Endothelial cell (in vitro differentiated cells): ENCODE measurements at regions not wholly inside any gene's neighbourhood (a gene's known extent, or its start where the extent isn't known, plus 50 kb on each side); places are given as distances from the start of the nearest gene placed in this dataset.
"Not testable (repeated sequence)": the region's sequence is repeated elsewhere in the genome, so short reads cannot be mapped to it uniquely, and the experiment has no call there.

Experiments
- DNase-seq: peaks from one replicate; pipeline ENCODE4 v3.0.0; 2021; ENCODE audit warnings: low spot score
- H3K27ac Mint-ChIP-seq: one replicate; pipeline ENCODE4 v1.8.0; 2021; ENCODE audit warnings: mixed read lengths, inconsistent platforms; ENCODE audit not compliant: unreplicated experiment
- H3K27me3 Mint-ChIP-seq: one replicate; pipeline ENCODE4 v1.8.0; 2021; ENCODE audit warnings: mild to moderate bottlenecking, moderate library complexity, mixed read lengths, inconsistent platforms; ENCODE audit not compliant: unreplicated experiment
- H3K36me3 Mint-ChIP-seq: one replicate; pipeline ENCODE4 v1.8.0; 2021; ENCODE audit warnings: mild to moderate bottlenecking, low read depth, mixed read lengths, inconsistent platforms; ENCODE audit not compliant: unreplicated experiment
- H3K4me1 Mint-ChIP-seq: one replicate; pipeline ENCODE4 v1.8.0; 2021; ENCODE audit warnings: mild to moderate bottlenecking, mixed read lengths, inconsistent platforms; ENCODE audit not compliant: unreplicated experiment
- H3K4me3 Mint-ChIP-seq: one replicate; pipeline ENCODE4 v1.8.0; 2021; ENCODE audit warnings: mild to moderate bottlenecking, mixed read lengths, inconsistent platforms; ENCODE audit not compliant: unreplicated experiment
- H3K9me3 Mint-ChIP-seq: one replicate; pipeline ENCODE4 v1.8.0; 2021; ENCODE audit warnings: mixed read lengths, inconsistent platforms; ENCODE audit not compliant: unreplicated experiment
- TF ChIP-seq, protein P1 (sequence below): fragments of 200-600 bp; sonication (generic); IDR thresholded peaks from one replicate; pipeline ENCODE4 v1.5.0; 2021; ENCODE audit warnings: antibody characterized with exemption; ENCODE audit not compliant: unreplicated experiment

DNA sequence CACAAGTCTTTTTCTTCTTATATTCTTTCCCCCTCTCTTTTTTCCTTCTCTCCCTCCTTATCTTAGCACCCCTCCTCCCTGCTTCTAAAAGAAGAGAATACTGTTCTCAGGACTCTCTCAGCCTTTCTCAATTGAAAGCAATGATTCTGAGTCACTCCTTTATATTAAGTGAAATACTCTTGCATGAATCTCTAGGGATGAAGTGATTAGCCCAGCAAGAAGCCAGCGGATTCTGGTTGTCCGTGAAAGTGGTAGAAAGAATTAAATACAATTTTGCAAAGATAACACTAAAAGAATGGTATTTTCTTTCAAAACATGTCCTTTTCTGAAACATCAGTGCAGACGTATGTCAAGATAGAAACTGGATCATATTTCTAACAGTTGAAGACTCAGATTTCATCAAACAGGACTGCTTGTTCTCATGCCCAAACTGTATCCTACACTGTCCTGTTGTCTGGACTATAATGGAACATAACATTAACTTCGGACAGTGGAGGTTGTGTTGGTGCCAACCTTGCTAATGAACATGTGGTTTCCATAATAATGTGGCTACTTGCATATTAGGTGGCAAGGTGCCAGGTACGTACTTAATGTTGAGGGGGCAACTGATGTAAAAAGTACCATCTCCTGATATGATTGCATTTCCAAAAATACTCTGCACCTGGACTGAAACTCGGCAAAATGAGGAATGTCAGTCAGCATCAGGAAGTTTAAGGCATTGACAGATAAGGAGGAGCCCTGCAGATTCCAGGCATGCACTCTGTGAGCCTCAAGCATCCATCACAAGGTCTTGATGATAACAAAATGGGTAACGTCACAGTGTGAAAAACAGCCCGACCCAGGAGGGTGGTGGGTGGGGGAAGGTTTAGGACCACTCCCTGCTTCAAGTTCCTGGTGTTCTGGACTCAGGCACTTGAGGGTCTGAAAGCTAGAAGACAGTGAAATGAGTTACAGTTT is 357.2 kb downstream of the DLEU7 start:
- DNase-seq, result no peak
- no peaks in the 10 kb centered on the region for H3K36me3 Mint-ChIP-seq
- TF ChIP-seq, protein P1, sequence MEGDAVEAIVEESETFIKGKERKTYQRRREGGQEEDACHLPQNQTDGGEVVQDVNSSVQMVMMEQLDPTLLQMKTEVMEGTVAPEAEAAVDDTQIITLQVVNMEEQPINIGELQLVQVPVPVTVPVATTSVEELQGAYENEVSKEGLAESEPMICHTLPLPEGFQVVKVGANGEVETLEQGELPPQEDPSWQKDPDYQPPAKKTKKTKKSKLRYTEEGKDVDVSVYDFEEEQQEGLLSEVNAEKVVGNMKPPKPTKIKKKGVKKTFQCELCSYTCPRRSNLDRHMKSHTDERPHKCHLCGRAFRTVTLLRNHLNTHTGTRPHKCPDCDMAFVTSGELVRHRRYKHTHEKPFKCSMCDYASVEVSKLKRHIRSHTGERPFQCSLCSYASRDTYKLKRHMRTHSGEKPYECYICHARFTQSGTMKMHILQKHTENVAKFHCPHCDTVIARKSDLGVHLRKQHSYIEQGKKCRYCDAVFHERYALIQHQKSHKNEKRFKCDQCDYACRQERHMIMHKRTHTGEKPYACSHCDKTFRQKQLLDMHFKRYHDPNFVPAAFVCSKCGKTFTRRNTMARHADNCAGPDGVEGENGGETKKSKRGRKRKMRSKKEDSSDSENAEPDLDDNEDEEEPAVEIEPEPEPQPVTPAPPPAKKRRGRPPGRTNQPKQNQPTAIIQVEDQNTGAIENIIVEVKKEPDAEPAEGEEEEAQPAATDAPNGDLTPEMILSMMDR, result no peak
- no peak overlapping the region for H3K27ac Mint-ChIP-seq
- H3K27me3 Mint-ChIP-seq, result no peaks in the 10 kb centered on the region
- H3K9me3 Mint-ChIP-seq, result no peaks in the 10 kb centered on the region
- H3K4me1 Mint-ChIP-seq, result peaks cover 7% of the 10 kb centered on the region
- H3K4me3 Mint-ChIP-seq, result no peak overlapping the region

DNA sequence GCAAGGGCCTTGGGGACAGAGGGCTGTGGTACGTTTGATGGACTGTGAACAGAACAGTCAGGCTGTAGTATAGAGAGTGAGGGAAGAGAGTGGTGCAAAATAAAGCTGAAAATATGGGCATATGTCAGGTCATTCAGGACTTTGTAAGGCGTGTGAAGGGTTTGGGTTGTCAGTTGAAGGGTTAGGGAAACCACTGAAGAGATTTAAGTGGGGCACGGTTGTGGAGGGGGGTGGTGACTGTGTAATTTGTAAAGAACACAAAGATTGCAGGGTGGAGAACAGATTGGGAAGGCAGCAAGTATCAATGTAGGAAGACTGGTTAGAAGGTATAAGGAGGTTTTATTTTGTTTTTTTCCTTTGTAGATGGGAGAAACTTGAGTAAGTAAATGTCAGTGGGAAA is 349.8 kb downstream of the DLEU7 start:
- TF ChIP-seq, protein P1, result no peak
- H3K4me3 Mint-ChIP-seq, result no peak overlapping the region
- H3K27ac Mint-ChIP-seq, result no peak overlapping the region
- H3K9me3 Mint-ChIP-seq, result no peaks in the 10 kb centered on the region
- H3K36me3 Mint-ChIP-seq, result no peaks in the 10 kb centered on the region
- no peaks in the 10 kb centered on the region for H3K4me1 Mint-ChIP-seq
- DNase-seq, result no peak
- no peaks in the 10 kb centered on the region for H3K27me3 Mint-ChIP-seq

DNA sequence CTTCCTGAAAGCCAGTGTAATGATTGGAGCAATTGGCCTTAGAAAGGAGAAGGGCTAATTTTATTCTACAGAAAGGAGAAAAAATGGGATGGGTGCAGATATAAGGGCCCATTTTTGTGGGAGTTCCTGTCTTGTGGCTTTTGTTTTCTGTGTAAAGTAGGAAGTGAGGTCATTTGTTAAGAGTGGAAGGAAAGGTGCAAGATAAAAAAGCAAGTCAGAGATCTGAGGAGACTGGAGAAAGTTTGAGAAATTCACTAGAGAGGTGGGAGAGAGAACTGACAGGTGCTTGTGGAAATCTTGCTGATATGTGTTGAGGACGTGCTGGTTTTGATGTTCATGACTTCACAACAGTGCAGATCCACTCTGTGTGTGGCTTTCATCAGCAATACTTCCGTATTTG is 349.4 kb downstream of the DLEU7 start:
- DNase-seq, result no peak
- TF ChIP-seq, protein P1, result no peak
- Mint-ChIP-seq H3K27ac (no peak overlapping the region), H3K4me3 (no peak overlapping the region), H3K36me3 (no peaks in the 10 kb centered on the region), H3K4me1 (no peaks in the 10 kb centered on the region), H3K9me3 (no peaks in the 10 kb centered on the region), H3K27me3 (no peaks in the 10 kb centered on the region)

DNA sequence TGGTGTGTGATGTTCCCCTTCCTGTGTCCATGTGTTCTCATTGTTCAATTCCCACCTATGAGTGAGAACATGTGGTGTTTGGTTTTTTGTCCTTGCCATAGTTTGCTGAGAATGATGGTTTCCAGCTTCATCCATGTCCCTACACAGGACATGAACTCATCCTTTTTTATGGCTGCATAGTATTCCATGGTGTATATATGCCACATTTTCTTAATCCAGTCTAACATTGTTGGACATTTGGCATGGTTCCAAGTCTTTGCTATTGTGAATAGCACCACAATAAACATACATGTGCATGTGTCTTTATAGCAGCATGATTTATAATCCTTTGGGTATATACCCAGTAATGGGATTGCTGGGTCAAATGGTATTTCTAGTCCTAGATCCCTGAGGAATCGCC is 340.3 kb downstream of the DLEU7 start:
- H3K27ac Mint-ChIP-seq, H3K9me3 Mint-ChIP-seq, H3K27me3 Mint-ChIP-seq: not testable (repeated sequence)

DNA sequence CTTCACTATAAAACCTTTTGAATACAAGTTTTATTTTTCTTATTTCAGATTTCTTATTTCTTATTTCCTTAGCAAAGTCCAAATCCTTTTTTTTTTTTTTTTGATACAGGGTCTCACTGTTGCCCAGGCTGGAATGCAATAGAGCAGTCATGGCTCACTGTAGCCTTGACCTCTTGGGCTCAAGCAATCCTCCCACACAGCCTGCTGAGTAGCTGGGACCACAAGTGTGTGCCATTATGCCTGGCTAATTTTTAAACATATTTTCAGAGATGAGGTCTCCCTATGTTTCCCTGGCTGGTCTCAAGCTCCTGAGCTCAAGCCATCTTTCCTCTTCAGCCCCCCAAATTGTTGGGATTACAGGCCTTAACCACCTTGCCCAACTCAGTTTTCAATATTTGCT is 334.3 kb downstream of the DLEU7 start:
- TF ChIP-seq, protein P1, result no peak
- H3K27me3 Mint-ChIP-seq, result no peaks in the 10 kb centered on the region

More for the DNA sequence above, 340.3 kb downstream of the DLEU7 start:
- DNase-seq, H3K4me1 Mint-ChIP-seq, H3K4me3 Mint-ChIP-seq, H3K36me3 Mint-ChIP-seq: not testable (repeated sequence)

More for the DNA sequence above, 334.3 kb downstream of the DLEU7 start:
- Mint-ChIP-seq H3K4me3 (peak overlapping the region; percentile 56), H3K9me3 (no peaks in the 10 kb centered on the region), H3K4me1 (no peaks in the 10 kb centered on the region), H3K27ac (no peak overlapping the region), H3K36me3 (no peaks in the 10 kb centered on the region)
- DNase-seq, result no peak
